ENCODE measurements at regions not wholly inside any gene's neighbourhood (a gene's known extent, or its start where the extent isn't known, plus 50 kb on each side); places are given as distances from the start of the nearest gene placed in this dataset.

DNA sequence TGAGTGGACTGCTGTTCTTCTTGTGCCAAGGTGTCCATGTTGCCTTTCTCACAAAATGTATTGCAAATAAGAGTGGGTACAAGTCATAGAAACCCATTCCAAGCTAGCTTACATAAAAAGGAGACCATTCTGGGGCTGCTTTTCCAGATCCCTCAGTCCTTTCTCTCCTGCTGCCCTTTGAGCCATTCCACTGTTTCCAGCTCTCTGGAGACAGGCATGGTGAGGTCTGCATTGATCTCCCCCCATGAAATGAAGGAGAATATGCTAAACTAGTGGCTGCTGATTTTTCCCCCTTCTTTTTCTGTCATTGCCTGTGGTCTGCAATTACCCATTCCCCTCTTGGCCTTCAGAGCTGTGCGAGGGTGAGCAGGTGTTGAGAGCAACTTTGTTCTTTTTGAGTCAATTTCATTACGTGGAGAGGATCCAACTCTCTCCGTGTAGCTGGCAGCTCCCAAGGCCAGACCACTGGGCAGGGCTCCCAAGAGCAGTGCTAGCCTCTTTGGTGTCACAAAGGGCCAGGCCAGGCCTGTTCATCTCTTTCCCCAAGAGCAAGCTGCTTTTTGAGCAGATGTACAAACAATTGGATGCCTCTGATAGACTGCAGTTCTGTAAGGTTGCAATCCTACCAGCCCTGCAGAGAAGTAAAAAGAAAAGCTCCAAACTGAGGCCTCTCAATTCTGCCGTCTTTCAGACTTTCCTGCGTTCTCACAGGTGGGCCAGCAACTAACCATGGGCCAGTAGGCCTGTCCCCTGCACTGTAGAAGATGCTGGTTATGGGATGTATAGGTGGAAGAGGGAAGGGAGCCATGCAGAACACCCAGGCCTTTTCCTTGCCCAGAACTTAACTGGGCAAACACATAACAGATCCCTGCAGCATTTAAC is 96.1 kb upstream of the ARMC2 start:
- TF ChIP-seq, protein P1, sequence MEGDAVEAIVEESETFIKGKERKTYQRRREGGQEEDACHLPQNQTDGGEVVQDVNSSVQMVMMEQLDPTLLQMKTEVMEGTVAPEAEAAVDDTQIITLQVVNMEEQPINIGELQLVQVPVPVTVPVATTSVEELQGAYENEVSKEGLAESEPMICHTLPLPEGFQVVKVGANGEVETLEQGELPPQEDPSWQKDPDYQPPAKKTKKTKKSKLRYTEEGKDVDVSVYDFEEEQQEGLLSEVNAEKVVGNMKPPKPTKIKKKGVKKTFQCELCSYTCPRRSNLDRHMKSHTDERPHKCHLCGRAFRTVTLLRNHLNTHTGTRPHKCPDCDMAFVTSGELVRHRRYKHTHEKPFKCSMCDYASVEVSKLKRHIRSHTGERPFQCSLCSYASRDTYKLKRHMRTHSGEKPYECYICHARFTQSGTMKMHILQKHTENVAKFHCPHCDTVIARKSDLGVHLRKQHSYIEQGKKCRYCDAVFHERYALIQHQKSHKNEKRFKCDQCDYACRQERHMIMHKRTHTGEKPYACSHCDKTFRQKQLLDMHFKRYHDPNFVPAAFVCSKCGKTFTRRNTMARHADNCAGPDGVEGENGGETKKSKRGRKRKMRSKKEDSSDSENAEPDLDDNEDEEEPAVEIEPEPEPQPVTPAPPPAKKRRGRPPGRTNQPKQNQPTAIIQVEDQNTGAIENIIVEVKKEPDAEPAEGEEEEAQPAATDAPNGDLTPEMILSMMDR (conservative IDR thresholded peaks at IDR 0.05), result no peak
- TF ChIP-seq ZFX (IDR thresholded peaks at IDR 0.05), result no peak
